Effector memory CD4-positive, alpha-beta T cell (primary cell): ENCODE measurements at regions not wholly inside any gene's neighbourhood (a gene's known extent, or its start where the extent isn't known, plus 50 kb on each side); places are given as distances from the start of the nearest gene placed in this dataset.
"Not testable (repeated sequence)": the region's sequence is repeated elsewhere in the genome, so short reads cannot be mapped to it uniquely, and the experiment has no call there.

ENCODE experiments used
- DNase-seq, 3 donors: peaks; one replicate each; pipeline ENCODE4 v3.0.0-alpha.2; 2020
- H3K27ac ChIP-seq: 2 replicates; pipeline ENCODE4 v1.7.0; 2013; ENCODE audit warnings: mild to moderate bottlenecking, low read length, moderate library complexity; ENCODE audit not compliant: insufficient read depth, poor library complexity, severe bottlenecking
- H3K27me3 ChIP-seq: replicated peaks from 2 replicates; pipeline ENCODE4 v1.7.0; 2013; ENCODE audit warnings: mild to moderate bottlenecking, low read length; ENCODE audit not compliant: insufficient read depth, control insufficient read depth, poor library complexity, severe bottlenecking
- H3K36me3 ChIP-seq: 2 replicates; pipeline ENCODE4 v1.7.0; 2013; ENCODE audit warnings: mild to moderate bottlenecking, low read length, moderate library complexity; ENCODE audit not compliant: control insufficient read depth, insufficient read depth
- H3K4me1 ChIP-seq: 2 replicates; pipeline ENCODE4 v1.7.0; 2013; ENCODE audit warnings: low read length, mild to moderate bottlenecking; ENCODE audit not compliant: control insufficient read depth, insufficient read depth, poor library complexity, severe bottlenecking
- H3K4me3 ChIP-seq: 2 replicates; pipeline ENCODE4 v1.7.0; 2013; ENCODE audit warnings: low read length, low read depth, mild to moderate bottlenecking; ENCODE audit not compliant: insufficient read depth, poor library complexity, severe bottlenecking
- H3K9me3 ChIP-seq: 2 replicates; pipeline ENCODE4 v1.7.0; 2013; ENCODE audit warnings: mild to moderate bottlenecking, low read length, moderate library complexity; ENCODE audit not compliant: control insufficient read depth

GRCh38 chr15:70379938-70380883 lies 282.5 kb upstream of the TLE3 start:
- Histone ChIP-seq H3K4me3 (no peak overlapping the region), H3K9me3 (no peaks in the 10 kb centered on the region), H3K4me1 (no peaks in the 10 kb centered on the region), H3K27ac (no peak overlapping the region), H3K36me3 (no peaks in the 10 kb centered on the region), H3K27me3 (no peaks in the 10 kb centered on the region)
- DNase-seq, result no peak

GRCh38 chr15:70379134-70379533 lies 281.4 kb upstream of the TLE3 start:
- no peak for DNase-seq
- no peaks in the 10 kb centered on the region for H3K27me3 ChIP-seq

GRCh38 chr15:70378126-70379031 lies 280.7 kb upstream of the TLE3 start:
- Histone ChIP-seq H3K9me3 (no peaks in the 10 kb centered on the region), H3K27me3 (no peaks in the 10 kb centered on the region), H3K27ac (no peak overlapping the region), H3K4me1 (no peaks in the 10 kb centered on the region), H3K4me3 (no peak overlapping the region), H3K36me3 (no peaks in the 10 kb centered on the region)
- no peak for DNase-seq

More at GRCh38 chr15:70379134-70379533, 281.4 kb upstream of the TLE3 start:
- Histone ChIP-seq H3K4me3 (no peak overlapping the region), H3K4me1 (no peaks in the 10 kb centered on the region), H3K27ac (no peak overlapping the region), H3K36me3 (no peaks in the 10 kb centered on the region), H3K9me3 (no peaks in the 10 kb centered on the region)

GRCh38 chr15:70376929-70377691 lies 279.4 kb upstream of the TLE3 start:
- no peak overlapping the region for H3K4me3 ChIP-seq
- no peak for DNase-seq

GRCh38 chr15:70376031-70376928 lies 278.6 kb upstream of the TLE3 start:
- Histone ChIP-seq H3K36me3 (no peaks in the 10 kb centered on the region), H3K4me3 (no peak overlapping the region), H3K27ac (no peak overlapping the region), H3K9me3 (no peaks in the 10 kb centered on the region), H3K4me1 (no peaks in the 10 kb centered on the region), H3K27me3 (no peaks in the 10 kb centered on the region)
- DNase-seq, result no peak

More at GRCh38 chr15:70376929-70377691, 279.4 kb upstream of the TLE3 start:
- H3K4me1 ChIP-seq, result no peaks in the 10 kb centered on the region
- H3K36me3 ChIP-seq, result no peaks in the 10 kb centered on the region
- no peaks in the 10 kb centered on the region for H3K9me3 ChIP-seq
- H3K27me3 ChIP-seq, result no peaks in the 10 kb centered on the region
- no peak overlapping the region for H3K27ac ChIP-seq

GRCh38 chr15:70375586-70375985 lies 277.9 kb upstream of the TLE3 start:
- Histone ChIP-seq H3K4me1 (no peaks in the 10 kb centered on the region), H3K27me3 (no peaks in the 10 kb centered on the region), H3K36me3 (no peaks in the 10 kb centered on the region), H3K27ac (no peak overlapping the region), H3K9me3 (no peaks in the 10 kb centered on the region), H3K4me3 (no peak overlapping the region)
- DNase-seq, result no peak

- no peaks in the 10 kb centered on the region for H3K9me3 ChIP-seq
- no peak for DNase-seq
- H3K27ac ChIP-seq, result no peak overlapping the region
- H3K4me3 ChIP-seq, result no peak overlapping the region
- H3K36me3 ChIP-seq, result no peaks in the 10 kb centered on the region
- H3K4me1 ChIP-seq, result no peaks in the 10 kb centered on the region
- H3K27me3 ChIP-seq, result no peaks in the 10 kb centered on the region
Measured at GRCh38 chr15:70375006-70375431, 277.3 kb upstream of the TLE3 start.

- H3K9me3 ChIP-seq, result no peaks in the 10 kb centered on the region
- H3K27me3 ChIP-seq, result no peaks in the 10 kb centered on the region
- H3K4me3 ChIP-seq, result no peak overlapping the region
- H3K27ac ChIP-seq, result no peak overlapping the region
- H3K4me1 ChIP-seq, result no peaks in the 10 kb centered on the region
- DNase-seq, result no peak
- no peaks in the 10 kb centered on the region for H3K36me3 ChIP-seq
Measured at GRCh38 chr15:70374096-70374495, 276.4 kb upstream of the TLE3 start.

- H3K4me3 ChIP-seq, H3K27ac ChIP-seq, DNase-seq, H3K36me3 ChIP-seq, H3K4me1 ChIP-seq, H3K27me3 ChIP-seq, H3K9me3 ChIP-seq: not testable (repeated sequence)
Measured at GRCh38 chr15:70373439-70373838, 275.7 kb upstream of the TLE3 start.
